SK-N-SH (cell line): ENCODE measurements at regions not wholly inside any gene's neighbourhood (a gene's known extent, or its start where the extent isn't known, plus 50 kb on each side); places are given as distances from the start of the nearest gene placed in this dataset.

Experiments used
- FOSL2 ChIP-seq: IDR thresholded peaks from 2 replicates; pipeline ENCODE4 v1.4.0; 2012; ENCODE audit warnings: low read depth, mild to moderate bottlenecking, moderate library complexity, borderline replicate concordance
- JUND ChIP-seq: IDR thresholded peaks from 2 replicates; pipeline ENCODE4 v1.4.0; 2012
- TF ChIP-seq, protein P1 (sequence below): IDR thresholded peaks from 2 replicates; pipeline ENCODE4 v1.4.0; 2012; ENCODE audit warnings: low read depth, borderline replicate concordance
- TF ChIP-seq, protein P2 (sequence below): fragments of 200-600 bp; sonication (generic); IDR thresholded peaks from 2 replicates; pipeline ENCODE4 v1.6.1; 2017; ENCODE audit warnings: antibody characterized with exemption, mild to moderate bottlenecking, moderate library complexity
- TF ChIP-seq, protein P3 (sequence below): IDR thresholded peaks from 2 replicates; pipeline ENCODE4 v1.6.1; 2012; ENCODE audit warnings: mild to moderate bottlenecking, low read depth, low read length, moderate library complexity
- TF ChIP-seq, protein P4 (sequence below): IDR thresholded peaks from 2 replicates; pipeline ENCODE4 v1.4.0; 2012; ENCODE audit warnings: low read depth

DNA sequence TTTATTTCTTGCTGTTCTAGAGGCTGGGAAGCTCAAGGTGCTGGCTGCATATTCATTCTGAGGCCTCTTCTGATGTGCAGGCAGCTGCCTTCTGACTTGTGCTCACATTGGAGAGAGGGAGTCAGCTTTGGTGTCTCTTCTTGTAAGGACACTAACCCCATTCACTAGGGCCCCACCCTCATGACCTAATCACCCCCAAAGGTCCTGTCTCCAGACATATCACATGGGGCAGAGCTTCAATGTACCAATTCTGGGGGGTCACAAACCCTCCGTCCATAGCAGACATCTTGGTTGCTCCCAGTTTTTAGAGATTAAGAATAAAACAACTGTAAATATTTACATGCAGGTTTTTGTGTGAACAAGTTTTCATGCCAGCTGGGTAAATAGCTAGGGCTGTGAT is 109.1 kb downstream of the RTP5 start:
- TF ChIP-seq, protein P1, sequence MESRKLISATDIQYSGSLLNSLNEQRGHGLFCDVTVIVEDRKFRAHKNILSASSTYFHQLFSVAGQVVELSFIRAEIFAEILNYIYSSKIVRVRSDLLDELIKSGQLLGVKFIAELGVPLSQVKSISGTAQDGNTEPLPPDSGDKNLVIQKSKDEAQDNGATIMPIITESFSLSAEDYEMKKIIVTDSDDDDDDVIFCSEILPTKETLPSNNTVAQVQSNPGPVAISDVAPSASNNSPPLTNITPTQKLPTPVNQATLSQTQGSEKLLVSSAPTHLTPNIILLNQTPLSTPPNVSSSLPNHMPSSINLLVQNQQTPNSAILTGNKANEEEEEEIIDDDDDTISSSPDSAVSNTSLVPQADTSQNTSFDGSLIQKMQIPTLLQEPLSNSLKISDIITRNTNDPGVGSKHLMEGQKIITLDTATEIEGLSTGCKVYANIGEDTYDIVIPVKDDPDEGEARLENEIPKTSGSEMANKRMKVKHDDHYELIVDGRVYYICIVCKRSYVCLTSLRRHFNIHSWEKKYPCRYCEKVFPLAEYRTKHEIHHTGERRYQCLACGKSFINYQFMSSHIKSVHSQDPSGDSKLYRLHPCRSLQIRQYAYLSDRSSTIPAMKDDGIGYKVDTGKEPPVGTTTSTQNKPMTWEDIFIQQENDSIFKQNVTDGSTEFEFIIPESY, result no peak
- TF ChIP-seq JUND (no peak), FOSL2 (no peak)
- TF ChIP-seq, protein P2, sequence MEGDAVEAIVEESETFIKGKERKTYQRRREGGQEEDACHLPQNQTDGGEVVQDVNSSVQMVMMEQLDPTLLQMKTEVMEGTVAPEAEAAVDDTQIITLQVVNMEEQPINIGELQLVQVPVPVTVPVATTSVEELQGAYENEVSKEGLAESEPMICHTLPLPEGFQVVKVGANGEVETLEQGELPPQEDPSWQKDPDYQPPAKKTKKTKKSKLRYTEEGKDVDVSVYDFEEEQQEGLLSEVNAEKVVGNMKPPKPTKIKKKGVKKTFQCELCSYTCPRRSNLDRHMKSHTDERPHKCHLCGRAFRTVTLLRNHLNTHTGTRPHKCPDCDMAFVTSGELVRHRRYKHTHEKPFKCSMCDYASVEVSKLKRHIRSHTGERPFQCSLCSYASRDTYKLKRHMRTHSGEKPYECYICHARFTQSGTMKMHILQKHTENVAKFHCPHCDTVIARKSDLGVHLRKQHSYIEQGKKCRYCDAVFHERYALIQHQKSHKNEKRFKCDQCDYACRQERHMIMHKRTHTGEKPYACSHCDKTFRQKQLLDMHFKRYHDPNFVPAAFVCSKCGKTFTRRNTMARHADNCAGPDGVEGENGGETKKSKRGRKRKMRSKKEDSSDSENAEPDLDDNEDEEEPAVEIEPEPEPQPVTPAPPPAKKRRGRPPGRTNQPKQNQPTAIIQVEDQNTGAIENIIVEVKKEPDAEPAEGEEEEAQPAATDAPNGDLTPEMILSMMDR, result no peak
- TF ChIP-seq, protein P3, sequence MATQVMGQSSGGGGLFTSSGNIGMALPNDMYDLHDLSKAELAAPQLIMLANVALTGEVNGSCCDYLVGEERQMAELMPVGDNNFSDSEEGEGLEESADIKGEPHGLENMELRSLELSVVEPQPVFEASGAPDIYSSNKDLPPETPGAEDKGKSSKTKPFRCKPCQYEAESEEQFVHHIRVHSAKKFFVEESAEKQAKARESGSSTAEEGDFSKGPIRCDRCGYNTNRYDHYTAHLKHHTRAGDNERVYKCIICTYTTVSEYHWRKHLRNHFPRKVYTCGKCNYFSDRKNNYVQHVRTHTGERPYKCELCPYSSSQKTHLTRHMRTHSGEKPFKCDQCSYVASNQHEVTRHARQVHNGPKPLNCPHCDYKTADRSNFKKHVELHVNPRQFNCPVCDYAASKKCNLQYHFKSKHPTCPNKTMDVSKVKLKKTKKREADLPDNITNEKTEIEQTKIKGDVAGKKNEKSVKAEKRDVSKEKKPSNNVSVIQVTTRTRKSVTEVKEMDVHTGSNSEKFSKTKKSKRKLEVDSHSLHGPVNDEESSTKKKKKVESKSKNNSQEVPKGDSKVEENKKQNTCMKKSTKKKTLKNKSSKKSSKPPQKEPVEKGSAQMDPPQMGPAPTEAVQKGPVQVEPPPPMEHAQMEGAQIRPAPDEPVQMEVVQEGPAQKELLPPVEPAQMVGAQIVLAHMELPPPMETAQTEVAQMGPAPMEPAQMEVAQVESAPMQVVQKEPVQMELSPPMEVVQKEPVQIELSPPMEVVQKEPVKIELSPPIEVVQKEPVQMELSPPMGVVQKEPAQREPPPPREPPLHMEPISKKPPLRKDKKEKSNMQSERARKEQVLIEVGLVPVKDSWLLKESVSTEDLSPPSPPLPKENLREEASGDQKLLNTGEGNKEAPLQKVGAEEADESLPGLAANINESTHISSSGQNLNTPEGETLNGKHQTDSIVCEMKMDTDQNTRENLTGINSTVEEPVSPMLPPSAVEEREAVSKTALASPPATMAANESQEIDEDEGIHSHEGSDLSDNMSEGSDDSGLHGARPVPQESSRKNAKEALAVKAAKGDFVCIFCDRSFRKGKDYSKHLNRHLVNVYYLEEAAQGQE, result no peak
- TF ChIP-seq, protein P4, sequence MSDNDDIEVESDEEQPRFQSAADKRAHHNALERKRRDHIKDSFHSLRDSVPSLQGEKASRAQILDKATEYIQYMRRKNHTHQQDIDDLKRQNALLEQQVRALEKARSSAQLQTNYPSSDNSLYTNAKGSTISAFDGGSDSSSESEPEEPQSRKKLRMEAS, result no peak
